GM12872 (cell line): ENCODE measurements at regions not wholly inside any gene's neighbourhood (a gene's known extent, or its start where the extent isn't known, plus 50 kb on each side); places are given as distances from the start of the nearest gene placed in this dataset.

Experiments used
- CTCF ChIP-seq: IDR thresholded peaks from 3 replicates; pipeline ENCODE4 v1.5.1; 2011; ENCODE audit warnings: low read depth, mild to moderate bottlenecking, low read length, moderate library complexity; ENCODE audit not compliant: insufficient read depth

GRCh38 chr5:60366489-60366888, 333.5 kb downstream of the DEPDC1B start:
- TF ChIP-seq CTCF: no peak

- TF ChIP-seq CTCF: no peak
Measured at GRCh38 chr5:60365001-60365400, 335.0 kb downstream of the DEPDC1B start.

- TF ChIP-seq CTCF: no peak
Measured at GRCh38 chr5:60362158-60362557, 337.8 kb downstream of the DEPDC1B start.

- no peak for TF ChIP-seq CTCF
Measured at GRCh38 chr5:60360355-60360754, 339.6 kb downstream of the DEPDC1B start.

GRCh38 chr5:60357302-60357701, 342.7 kb downstream of the DEPDC1B start:
- TF ChIP-seq CTCF: no peak

- no peak for TF ChIP-seq CTCF
Measured at GRCh38 chr5:60356745-60357144, 343.2 kb downstream of the DEPDC1B start.

- TF ChIP-seq CTCF: no peak
Measured at GRCh38 chr5:60355181-60355580, 344.8 kb downstream of the DEPDC1B start.

- TF ChIP-seq CTCF: no peak
Measured at GRCh38 chr5:60354311-60354710, 345.7 kb downstream of the DEPDC1B start.
